Lung (tissue), 11 donors: ENCODE measurements at regions not wholly inside any gene's neighbourhood (a gene's known extent, or its start where the extent isn't known, plus 50 kb on each side); places are given as distances from the start of the nearest gene placed in this dataset.

ENCODE experiments used
- ATAC-seq: fragments of 200-7000 bp; cut with Tn5 transposase; one replicate; pipeline ENCODE4 v1.9.1; 2020; ENCODE audit warnings: moderate number of reproducible peaks; ENCODE audit not compliant: insufficient read depth, low FRiP score
- DNase-seq, 3 donors: peaks; one replicate each; pipeline ENCODE4 v3.0.0-alpha.2; 2013 to 2017
- H3K27ac ChIP-seq, 2 donors: one replicate each; pipeline ENCODE4 v1.5.1; 2013; ENCODE audit warnings: mild to moderate bottlenecking in 2 of 2, moderate library complexity in 2 of 2, control low read depth in 1 of 2, inconsistent platforms in 1 of 2, low read depth in 1 of 2, low read length in 1 of 2
- H3K27me3 ChIP-seq, 3 donors: one replicate each; pipeline ENCODE4 v1.5.1; 2013; ENCODE audit warnings: low read length in 2 of 3; ENCODE audit not compliant: control insufficient read depth in 3 of 3, insufficient read depth in 3 of 3
- H3K36me3 ChIP-seq, 4 donors: one replicate each; pipeline ENCODE4 v1.5.1; 2013; ENCODE audit warnings: low read length in 4 of 4, mild to moderate bottlenecking in 1 of 4, moderate library complexity in 1 of 4; ENCODE audit not compliant: control insufficient read depth in 4 of 4, insufficient read depth in 4 of 4
- H3K4me1 ChIP-seq, 5 donors: one replicate each; pipeline ENCODE4 v1.5.1; 2013; ENCODE audit warnings: low read length in 5 of 5, mild to moderate bottlenecking in 2 of 5, moderate library complexity in 1 of 5; ENCODE audit not compliant: control insufficient read depth in 5 of 5, insufficient read depth in 5 of 5
- H3K4me3 ChIP-seq: one replicate; pipeline ENCODE4 v1.5.1; 2013; ENCODE audit warnings: mild to moderate bottlenecking, control low read depth, moderate library complexity
- H3K9ac ChIP-seq, 2 donors: one replicate each; pipeline ENCODE4 v1.5.1; 2013; ENCODE audit warnings: low read length in 2 of 2, control low read depth in 1 of 2; ENCODE audit not compliant: insufficient read depth in 1 of 2
- H3K9me3 ChIP-seq, 4 donors: one replicate each; pipeline ENCODE4 v1.5.1; 2013; ENCODE audit warnings: low read length in 3 of 4, mild to moderate bottlenecking in 1 of 4, moderate library complexity in 1 of 4; ENCODE audit not compliant: control insufficient read depth in 4 of 4, insufficient read depth in 3 of 4
- WGBS, 2 donors: extraction: QIAGEN DNeasy Blood & Tissue Kit; methylation state at CpG; one replicate each; pipeline ENCODE4 v1.1.7; 2013; 5-methylcytosine and 5-hydroxymethylcytosine counted together
- TF ChIP-seq, protein P1 (sequence below): IDR thresholded peaks from 2 replicates; pipeline ENCODE4 v1.5.1; 2012; ENCODE audit warnings: mild to moderate bottlenecking; ENCODE audit errors: control extremely low read depth, extremely low read depth
- donor health status: control.
- donor health status: control.
- donor health status: Bipolar disorder and iron deficiency.
- donor health status: healthy.
- donor health status: DM: yes; HTN: yes; CAD: no.

DNA sequence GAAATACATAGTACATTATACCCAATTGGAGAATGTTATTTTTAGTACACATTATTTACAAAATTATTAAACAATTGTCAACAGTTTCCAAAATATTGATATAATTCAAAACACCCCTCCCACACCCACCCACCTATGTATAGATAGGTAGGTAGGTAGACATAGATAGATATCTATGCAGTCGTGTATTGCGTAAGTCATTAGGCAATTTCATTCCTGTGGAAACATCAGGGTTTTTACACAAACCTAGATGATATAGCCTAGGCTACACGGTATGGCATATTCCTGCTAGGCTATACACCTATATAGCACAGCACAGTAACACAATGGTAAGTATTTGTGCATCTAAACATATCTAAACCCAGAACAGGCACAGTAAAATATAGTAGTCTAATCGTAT lies 377.3 kb downstream of the ANXA1 start:
- Histone ChIP-seq H3K4me1 (no peaks in the 10 kb centered on the region), H3K27me3 (no peaks in the 10 kb centered on the region), H3K4me3 (no peak overlapping the region), H3K9ac (no peak overlapping the region), H3K9me3 (no peaks in the 10 kb centered on the region), H3K27ac (no peak overlapping the region), H3K36me3 (no peaks in the 10 kb centered on the region)
- 79 to 88% methylated on average over 4 of the region's 4 CpGs for WGBS, 2 donors
- no peak for ATAC-seq
- no peak for DNase-seq
- TF ChIP-seq, protein P1, sequence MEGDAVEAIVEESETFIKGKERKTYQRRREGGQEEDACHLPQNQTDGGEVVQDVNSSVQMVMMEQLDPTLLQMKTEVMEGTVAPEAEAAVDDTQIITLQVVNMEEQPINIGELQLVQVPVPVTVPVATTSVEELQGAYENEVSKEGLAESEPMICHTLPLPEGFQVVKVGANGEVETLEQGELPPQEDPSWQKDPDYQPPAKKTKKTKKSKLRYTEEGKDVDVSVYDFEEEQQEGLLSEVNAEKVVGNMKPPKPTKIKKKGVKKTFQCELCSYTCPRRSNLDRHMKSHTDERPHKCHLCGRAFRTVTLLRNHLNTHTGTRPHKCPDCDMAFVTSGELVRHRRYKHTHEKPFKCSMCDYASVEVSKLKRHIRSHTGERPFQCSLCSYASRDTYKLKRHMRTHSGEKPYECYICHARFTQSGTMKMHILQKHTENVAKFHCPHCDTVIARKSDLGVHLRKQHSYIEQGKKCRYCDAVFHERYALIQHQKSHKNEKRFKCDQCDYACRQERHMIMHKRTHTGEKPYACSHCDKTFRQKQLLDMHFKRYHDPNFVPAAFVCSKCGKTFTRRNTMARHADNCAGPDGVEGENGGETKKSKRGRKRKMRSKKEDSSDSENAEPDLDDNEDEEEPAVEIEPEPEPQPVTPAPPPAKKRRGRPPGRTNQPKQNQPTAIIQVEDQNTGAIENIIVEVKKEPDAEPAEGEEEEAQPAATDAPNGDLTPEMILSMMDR, result no peak

DNA sequence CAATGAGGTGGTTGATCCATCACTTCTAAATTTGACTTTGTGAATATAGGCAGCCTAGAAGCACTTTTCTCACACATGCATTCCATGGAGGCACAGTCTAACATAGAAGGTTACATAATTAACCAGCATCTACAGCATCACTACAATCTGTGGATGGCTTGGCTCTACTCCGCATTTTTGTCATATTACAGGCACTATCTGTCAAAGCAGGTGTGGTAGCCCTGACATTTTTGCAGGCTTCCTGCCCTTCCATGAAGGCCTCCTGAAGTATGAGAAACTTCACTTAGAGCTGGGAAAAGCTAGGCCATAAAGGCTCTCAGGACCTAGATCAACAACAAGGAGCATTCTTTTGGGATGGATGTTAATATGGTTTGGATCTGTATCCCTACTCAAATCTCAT lies 378.0 kb downstream of the ANXA1 start:
- Histone ChIP-seq H3K4me3 (no peak overlapping the region), H3K9me3 (no peaks in the 10 kb centered on the region), H3K27me3 (no peaks in the 10 kb centered on the region), H3K4me1 (no peaks in the 10 kb centered on the region), H3K27ac (no peak overlapping the region), H3K36me3 (no peaks in the 10 kb centered on the region), H3K9ac (no peak overlapping the region)
- DNase-seq, result no peak
- 95 to 100% methylated on average over 1 of the region's 1 CpG for WGBS, 2 donors
- TF ChIP-seq, protein P1, result no peak
- ATAC-seq, result no peak

DNA sequence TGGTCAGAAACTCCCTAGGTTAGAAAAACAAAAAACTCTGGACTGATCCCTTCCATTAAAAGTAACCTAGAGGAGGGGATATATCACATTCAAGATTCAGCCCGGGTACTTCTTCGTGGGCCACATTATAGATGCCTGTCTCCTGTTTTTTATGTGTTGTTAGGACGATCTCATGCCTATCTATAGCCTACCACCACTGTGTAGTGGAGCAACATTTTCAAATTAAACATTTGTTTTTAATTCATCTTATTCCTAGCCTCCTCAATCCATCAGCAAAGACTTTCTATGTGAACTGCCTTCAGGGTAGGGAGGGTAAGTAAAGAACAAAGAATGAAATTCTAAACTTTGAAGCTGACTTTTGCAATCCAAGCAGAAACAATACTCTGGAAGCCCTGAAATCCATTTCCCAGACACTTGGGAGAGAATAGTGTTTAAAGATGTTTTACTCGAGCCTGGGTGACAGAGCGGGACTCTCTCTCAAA lies 379.4 kb downstream of the ANXA1 start:
- no peak for ATAC-seq
- Histone ChIP-seq H3K4me3 (no peak overlapping the region), H3K36me3 (no peaks in the 10 kb centered on the region), H3K9ac (no peak overlapping the region), H3K27ac (no peak overlapping the region), H3K4me1 (no peaks in the 10 kb centered on the region), H3K27me3 (no peaks in the 10 kb centered on the region), H3K9me3 (no peaks in the 10 kb centered on the region)
- TF ChIP-seq, protein P1, result no peak
- no peak for DNase-seq
- 87 to 90% methylated on average over 5 of the region's 5 CpGs for WGBS, 2 donors

DNA sequence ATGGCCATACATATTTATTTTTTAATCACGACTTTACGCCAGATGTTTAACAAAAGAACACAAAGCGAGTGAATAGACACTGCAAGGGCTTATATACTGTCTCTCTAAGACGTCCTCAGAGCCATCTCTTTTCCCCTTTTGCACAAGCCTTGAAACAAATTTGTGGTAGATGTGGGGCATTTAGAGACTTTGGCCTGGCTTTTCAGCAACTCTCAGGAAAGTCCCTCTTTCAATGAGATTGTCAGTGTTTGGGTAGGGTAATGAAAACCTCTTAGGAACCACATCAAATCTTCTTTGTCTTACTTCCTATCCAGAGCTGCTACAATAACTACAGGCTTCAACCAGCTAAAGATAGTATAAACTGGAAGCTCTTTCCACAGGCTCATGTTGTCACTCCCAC lies 380.0 kb downstream of the ANXA1 start:
- H3K27ac ChIP-seq, result no peak overlapping the region
- H3K9me3 ChIP-seq, result no peaks in the 10 kb centered on the region
- DNase-seq, result no peak
- no peak overlapping the region for H3K9ac ChIP-seq
- no peaks in the 10 kb centered on the region for H3K4me1 ChIP-seq
- H3K36me3 ChIP-seq, result no peaks in the 10 kb centered on the region
- no peak overlapping the region for H3K4me3 ChIP-seq
- TF ChIP-seq, protein P1, result no peak
- no peaks in the 10 kb centered on the region for H3K27me3 ChIP-seq
- no peak for ATAC-seq
- WGBS, 2 donors, result 53 to 59% methylated on average over 4 of the region's 4 CpGs
